ENCODE measurements at regions not wholly inside any gene's neighbourhood (a gene's known extent, or its start where the extent isn't known, plus 50 kb on each side); places are given as distances from the start of the nearest gene placed in this dataset.

GRCh38 chr22:22157348-22157725 is 87.2 kb upstream of the VPREB1 start:
- Histone ChIP-seq H3K4me3 (ENCODE audit: low read depth, low read length) (no peak overlapping the region), H3K4me1 (no peaks in the 10 kb centered on the region), H3K9me3 (no peaks in the 10 kb centered on the region), H3K27me3 (no peaks in the 10 kb centered on the region; the same call in 1 of the 2 replicates), H3K36me3 (no peaks in the 10 kb centered on the region)
- no peak for TF ChIP-seq CTCF (IDR thresholded peaks at IDR 0.05; ENCODE audit: low read depth, low read length)
- DNase-seq: no peak

GRCh38 chr22:22156716-22157347 is 87.8 kb upstream of the VPREB1 start:
- peaks cover 4% of the 10 kb centered on the region for H3K27me3 ChIP-seq

GRCh38 chr22:22156348-22156715 is 88.3 kb upstream of the VPREB1 start:
- Histone ChIP-seq H3K9me3 (no peaks in the 10 kb centered on the region), H3K4me1 (no peaks in the 10 kb centered on the region), H3K36me3 (no peaks in the 10 kb centered on the region), H3K27me3 (peaks cover 9% of the 10 kb centered on the region), H3K4me3 (ENCODE audit: low read depth, low read length) (no peak overlapping the region)
- TF ChIP-seq CTCF (IDR thresholded peaks at IDR 0.05; ENCODE audit: low read depth, low read length): no peak
- no peak for DNase-seq

More at GRCh38 chr22:22156716-22157347, 87.8 kb upstream of the VPREB1 start:
- H3K36me3 ChIP-seq: no peaks in the 10 kb centered on the region
- peak; percentile 69 for DNase-seq
- no peaks in the 10 kb centered on the region for H3K9me3 ChIP-seq
- no peak overlapping the region for H3K4me3 ChIP-seq (ENCODE audit: low read depth, low read length)
- peak; percentile 87 for TF ChIP-seq CTCF (IDR thresholded peaks at IDR 0.05; ENCODE audit: low read depth, low read length)
- no peaks in the 10 kb centered on the region for H3K4me1 ChIP-seq

- Histone ChIP-seq H3K4me1 (no peaks in the 10 kb centered on the region), H3K9me3 (no peaks in the 10 kb centered on the region), H3K36me3 (no peaks in the 10 kb centered on the region), H3K27me3 (peaks cover 13% of the 10 kb centered on the region), H3K4me3 (ENCODE audit: low read depth, low read length) (no peak overlapping the region)
- no peak for DNase-seq
- no peak for TF ChIP-seq CTCF (IDR thresholded peaks at IDR 0.05; ENCODE audit: low read depth, low read length)
Measured at GRCh38 chr22:22155607-22156006, 89.0 kb upstream of the VPREB1 start.

GRCh38 chr22:22155146-22155545 is 89.4 kb upstream of the VPREB1 start:
- no peak for TF ChIP-seq CTCF (IDR thresholded peaks at IDR 0.05; ENCODE audit: low read depth, low read length)
- Histone ChIP-seq H3K9me3 (no peaks in the 10 kb centered on the region), H3K36me3 (no peaks in the 10 kb centered on the region), H3K4me1 (no peaks in the 10 kb centered on the region), H3K4me3 (ENCODE audit: low read depth, low read length) (no peak overlapping the region), H3K27me3 (peaks cover 17% of the 10 kb centered on the region)
- DNase-seq: no peak

- no peaks in the 10 kb centered on the region for H3K9me3 ChIP-seq
- H3K4me3 ChIP-seq (ENCODE audit: low read depth, low read length): no peak overlapping the region
- no peaks in the 10 kb centered on the region for H3K36me3 ChIP-seq
- no peak for DNase-seq
- H3K4me1 ChIP-seq: no peaks in the 10 kb centered on the region
- peaks cover 27% of the 10 kb centered on the region for H3K27me3 ChIP-seq
- no peak for TF ChIP-seq CTCF (IDR thresholded peaks at IDR 0.05; ENCODE audit: low read depth, low read length)
Measured at GRCh38 chr22:22154040-22154439, 90.5 kb upstream of the VPREB1 start.

Data from BE2C (cell line).